Embryonic facial prominence (tissue), 1 donor: ENCODE measurements at regions not wholly inside any gene's neighbourhood (a gene's known extent, or its start where the extent isn't known, plus 50 kb on each side); places are given as distances from the start of the nearest gene placed in this dataset.

ENCODE experiments used
- DNase-seq: peaks from one replicate; pipeline ENCODE4 v3.0.0-alpha.2; 2016; ENCODE audit errors: extremely low spot score

DNA sequence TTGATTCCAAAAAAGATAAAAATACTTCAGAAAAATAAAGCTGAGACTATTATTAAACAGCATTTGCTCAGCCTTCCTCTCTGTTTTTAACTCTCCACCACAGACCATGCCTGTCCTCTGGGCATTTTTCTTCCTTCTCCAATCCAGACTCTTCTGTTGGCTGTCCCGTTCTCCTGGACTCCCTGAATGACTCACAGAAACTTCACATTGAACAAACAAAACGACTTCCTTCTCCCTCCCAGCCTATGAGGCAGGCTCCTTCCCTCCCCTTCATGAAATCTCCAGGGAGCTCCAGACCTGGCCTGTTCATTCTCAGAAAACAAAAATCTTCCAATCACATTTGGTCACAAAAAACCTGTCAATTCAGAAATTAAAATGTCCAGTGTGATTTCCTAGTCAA is 421.3 kb downstream of the NPHP4 start:
- no peak for DNase-seq

- no peak for DNase-seq
These were observed 423.9 kb downstream of the NPHP4 start for GRCh38 chr1:5568321-5568720.

- DNase-seq: no peak
These were observed 424.4 kb downstream of the NPHP4 start for GRCh38 chr1:5567839-5568238.

GRCh38 chr1:5566924-5567323 is 425.3 kb downstream of the NPHP4 start:
- DNase-seq: no peak

GRCh38 chr1:5565281-5566125 is 426.7 kb downstream of the NPHP4 start:
- DNase-seq: no peak

- DNase-seq: no peak
These were observed 427.5 kb downstream of the NPHP4 start for GRCh38 chr1:5564578-5565257.

DNA sequence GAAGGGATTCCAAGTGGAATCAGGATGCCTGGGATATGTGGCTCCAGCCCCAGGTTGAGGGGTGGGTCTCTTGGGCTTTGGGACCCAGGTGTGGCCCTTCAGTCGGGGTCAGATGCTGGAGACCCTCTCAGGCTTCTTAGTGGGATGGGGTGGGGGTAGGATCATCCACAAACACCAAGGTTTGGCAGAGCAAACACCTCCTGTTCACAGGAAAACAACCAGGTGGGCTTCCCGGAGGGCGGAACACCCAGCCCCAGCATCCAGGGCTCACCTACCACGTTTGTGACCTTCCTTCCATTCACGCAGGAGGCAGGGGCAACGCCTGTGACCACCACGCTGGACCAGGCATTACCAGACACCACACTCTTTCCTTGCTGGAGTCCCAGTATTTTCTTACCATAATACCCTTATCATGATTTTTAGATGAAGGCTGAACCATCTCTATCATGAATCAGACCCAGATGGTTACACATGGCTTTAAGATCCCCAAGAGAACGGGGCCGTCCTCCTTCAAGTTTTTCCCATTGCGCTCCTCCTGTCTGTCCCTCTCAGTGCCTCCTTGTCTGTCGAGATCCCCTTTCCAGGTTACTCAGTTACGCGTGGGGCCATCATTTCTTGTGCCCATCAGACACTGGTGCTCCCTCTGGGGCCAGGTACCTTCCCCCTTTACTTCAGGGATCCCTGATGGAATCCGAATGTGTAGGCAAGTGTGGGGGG is 428.2 kb downstream of the NPHP4 start:
- no peak for DNase-seq

GRCh38 chr1:5562769-5563168 is 429.5 kb downstream of the NPHP4 start:
- DNase-seq: no peak

GRCh38 chr1:5562331-5562730 is 429.9 kb downstream of the NPHP4 start:
- DNase-seq: no peak

DNA sequence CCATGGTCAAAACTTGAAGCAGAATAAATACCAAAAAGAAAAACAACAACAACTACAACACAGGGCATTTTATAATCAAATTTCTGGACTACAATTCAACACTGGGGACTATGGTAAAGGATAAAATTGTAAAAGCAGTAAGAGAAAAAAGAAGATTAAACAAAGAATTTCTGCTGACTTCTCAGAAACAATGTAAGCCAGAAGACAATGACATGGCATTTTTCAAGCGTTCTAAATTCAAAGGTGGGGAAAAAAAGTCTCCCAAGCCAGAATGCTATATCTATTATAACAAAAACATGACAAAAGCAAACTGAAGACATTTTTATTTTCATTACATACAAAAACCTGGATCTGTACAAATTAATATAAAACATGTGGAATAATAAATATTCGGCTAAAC is 433.1 kb downstream of the NPHP4 start:
- DNase-seq: no peak

DNA sequence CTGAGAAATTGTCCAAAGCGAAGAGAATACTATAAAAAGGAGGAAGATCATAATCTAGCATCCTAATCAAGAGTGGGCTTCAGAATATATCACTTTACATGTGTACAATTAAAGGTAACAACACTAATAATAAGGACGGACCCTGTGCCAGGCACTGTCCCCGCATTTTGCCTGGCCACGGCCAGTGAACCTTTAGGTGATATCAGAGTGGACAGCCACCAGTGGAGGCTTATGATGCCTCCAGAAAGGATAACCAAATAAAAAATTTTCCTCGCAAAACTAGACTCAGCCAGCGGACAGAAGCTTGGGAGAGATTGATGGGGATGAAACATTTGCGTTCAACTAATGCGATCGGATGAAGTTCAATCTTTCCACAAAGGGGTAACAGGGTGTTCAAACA is 436.4 kb downstream of the NPHP4 start:
- DNase-seq: no peak

DNA sequence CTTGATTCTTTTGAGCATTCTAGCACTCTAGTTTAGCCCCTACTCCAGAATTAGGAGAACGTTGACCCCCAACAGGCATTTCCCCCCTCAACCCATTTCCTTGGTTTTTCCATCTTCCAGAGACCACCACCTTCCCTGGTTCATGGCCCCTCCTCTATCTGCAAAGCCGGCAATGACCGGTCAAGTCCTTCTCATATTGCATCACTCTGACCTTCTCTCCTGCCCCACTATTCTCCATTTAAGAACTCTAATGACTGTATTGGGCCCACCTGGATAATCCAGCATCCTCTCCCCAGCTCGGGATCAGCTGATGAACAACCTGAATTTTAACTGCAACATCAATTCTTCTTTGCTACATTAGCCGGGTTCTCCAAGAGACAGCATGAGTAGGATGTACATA is 437.4 kb downstream of the NPHP4 start:
- no peak for DNase-seq

- no peak for DNase-seq
These were observed 438.1 kb downstream of the NPHP4 start for GRCh38 chr1:5554111-5554510.

DNA sequence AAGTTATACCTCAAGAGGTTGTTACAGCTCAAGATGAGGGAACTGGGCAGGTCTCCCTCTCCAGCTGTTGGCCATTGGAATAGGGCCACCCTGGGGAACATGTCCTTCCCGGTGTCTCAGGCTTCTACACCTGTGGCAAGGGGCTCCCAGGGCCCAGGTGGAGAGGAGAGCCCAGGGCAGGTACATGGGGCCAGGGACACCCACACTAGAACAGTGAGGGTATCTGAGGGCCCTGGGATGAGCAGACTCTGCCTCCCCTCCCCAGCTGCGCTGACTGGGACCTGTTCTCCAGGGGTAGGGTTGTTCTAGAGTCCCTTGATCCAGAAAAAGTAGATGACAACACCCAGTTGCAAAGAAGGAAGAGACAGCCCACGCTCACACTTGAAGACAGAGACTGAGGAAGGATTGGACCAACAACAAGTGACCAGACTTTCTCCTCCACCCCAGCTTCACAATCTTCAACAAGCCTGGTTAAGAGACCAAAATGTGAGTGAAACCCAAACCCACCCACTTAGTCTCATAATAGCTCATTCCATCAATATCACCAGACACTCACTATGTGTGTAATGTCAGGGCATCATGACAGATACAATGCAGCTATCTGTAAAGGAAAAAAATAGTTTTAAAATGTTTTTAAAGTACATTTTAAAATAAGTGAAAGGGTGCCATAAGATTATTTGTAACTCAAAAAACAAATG is 439.3 kb downstream of the NPHP4 start:
- DNase-seq: no peak

- DNase-seq: peak; percentile 14
These were observed 440.8 kb downstream of the NPHP4 start for GRCh38 chr1:5551274-5551975.

- DNase-seq: no peak
These were observed 444.0 kb downstream of the NPHP4 start for GRCh38 chr1:5548266-5548665.

- DNase-seq: no peak
These were observed 449.0 kb downstream of the NPHP4 start for GRCh38 chr1:5543235-5543634.

GRCh38 chr1:5532811-5533210 is 459.4 kb downstream of the NPHP4 start:
- DNase-seq: no peak

DNA sequence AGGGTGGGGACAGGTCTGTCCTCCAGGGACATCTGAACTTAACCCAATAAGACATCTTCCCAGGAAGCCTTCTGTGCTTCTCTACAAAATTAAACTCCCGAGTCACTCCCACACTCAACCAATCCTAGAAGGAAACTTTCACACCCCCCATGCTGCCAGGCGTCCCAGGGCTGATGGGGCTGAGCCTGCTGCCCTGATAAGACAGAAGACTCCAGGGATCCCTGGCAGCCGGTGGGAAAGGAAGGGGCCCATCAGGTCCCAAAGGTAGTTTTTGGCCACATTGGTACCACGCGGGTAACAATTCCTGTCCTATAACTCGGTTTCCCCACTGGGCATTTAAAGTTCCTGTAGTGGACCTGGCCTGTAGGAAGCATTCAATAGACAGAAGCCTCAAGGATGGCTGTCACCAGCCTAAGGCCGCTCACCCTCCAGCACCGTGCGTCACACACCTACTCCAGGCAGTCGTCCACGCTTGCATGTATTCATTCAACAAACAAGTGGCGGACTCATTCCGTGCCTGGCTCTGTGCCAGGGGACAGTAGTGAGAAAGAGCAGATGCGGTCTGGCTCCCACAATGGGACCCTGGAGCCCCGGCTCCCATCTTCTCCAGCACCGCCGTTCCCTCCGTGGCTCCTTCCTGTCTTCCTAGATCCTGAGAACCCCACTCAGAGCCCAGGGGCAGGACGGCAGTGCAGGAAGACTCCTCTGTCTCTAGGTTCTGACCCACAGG is 465.2 kb downstream of the NPHP4 start:
- no peak for DNase-seq

DNA sequence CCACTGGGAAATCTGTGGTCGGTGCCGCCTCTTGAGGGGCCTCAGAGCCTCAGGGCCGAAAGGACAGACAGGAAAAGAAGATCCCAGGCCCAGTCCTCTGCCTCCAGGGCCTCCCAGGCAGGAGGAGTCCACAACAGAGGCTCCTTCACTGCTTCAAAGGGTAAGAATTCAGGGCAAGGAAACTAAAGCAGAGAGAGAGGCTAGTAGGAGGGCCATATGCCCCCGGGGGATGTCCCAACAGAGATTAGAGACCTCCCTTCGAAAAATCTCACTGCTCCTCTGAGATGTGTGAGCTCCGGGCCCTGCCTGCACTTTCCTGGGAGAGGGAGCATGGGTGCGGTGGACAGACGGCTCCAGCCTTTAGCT is 465.9 kb downstream of the NPHP4 start:
- no peak for DNase-seq
